ENCODE measurements at regions not wholly inside any gene's neighbourhood (a gene's known extent, or its start where the extent isn't known, plus 50 kb on each side); places are given as distances from the start of the nearest gene placed in this dataset.

- no peak for DNase-seq (ENCODE audit: low spot score)
Measured at GRCh38 chr15:31241888-31242522, 84.6 kb upstream of the KLF13 start.

GRCh38 chr15:31243895-31244294 is 82.7 kb upstream of the KLF13 start:
- no peak for DNase-seq (ENCODE audit: low spot score)

- DNase-seq (ENCODE audit: low spot score): no peak
Measured at GRCh38 chr15:31245135-31245689, 81.4 kb upstream of the KLF13 start.

- no peak for DNase-seq (ENCODE audit: low spot score)
Measured at GRCh38 chr15:31245756-31246155, 80.9 kb upstream of the KLF13 start.

GRCh38 chr15:31247404-31247803 is 79.2 kb upstream of the KLF13 start:
- DNase-seq (ENCODE audit: low spot score): no peak

- DNase-seq (ENCODE audit: low spot score): no peak
Measured at GRCh38 chr15:31248263-31248662, 78.4 kb upstream of the KLF13 start.

GRCh38 chr15:31248951-31249350 is 77.7 kb upstream of the KLF13 start:
- DNase-seq (ENCODE audit: low spot score): no peak

- no peak for DNase-seq (ENCODE audit: low spot score)
Measured at GRCh38 chr15:31250033-31250432, 76.6 kb upstream of the KLF13 start.

GRCh38 chr15:31251165-31251564 is 75.5 kb upstream of the KLF13 start:
- DNase-seq (ENCODE audit: low spot score): no peak

- DNase-seq (ENCODE audit: low spot score): no peak
Measured at GRCh38 chr15:31252171-31252785, 74.4 kb upstream of the KLF13 start.

- DNase-seq (ENCODE audit: low spot score): no peak
Measured at GRCh38 chr15:31254431-31255175, 72.0 kb upstream of the KLF13 start.

GRCh38 chr15:31255176-31255510 is 71.5 kb upstream of the KLF13 start:
- no peak for DNase-seq (ENCODE audit: low spot score)

GRCh38 chr15:31255732-31256377 is 70.8 kb upstream of the KLF13 start:
- DNase-seq (ENCODE audit: low spot score): no peak

- DNase-seq (ENCODE audit: low spot score): no peak
Measured at GRCh38 chr15:31256378-31257265, 70.0 kb upstream of the KLF13 start.

GRCh38 chr15:31257286-31257685 is 69.3 kb upstream of the KLF13 start:
- DNase-seq (ENCODE audit: low spot score): no peak

GRCh38 chr15:31258260-31258659 is 68.4 kb upstream of the KLF13 start:
- no peak for DNase-seq (ENCODE audit: low spot score)

- DNase-seq (ENCODE audit: low spot score): no peak
Measured at GRCh38 chr15:31259562-31260252, 66.9 kb upstream of the KLF13 start.

GRCh38 chr15:31260646-31261265 is 65.9 kb upstream of the KLF13 start:
- no peak for DNase-seq (ENCODE audit: low spot score)

- no peak for DNase-seq (ENCODE audit: low spot score)
Measured at GRCh38 chr15:31261266-31262142, 65.1 kb upstream of the KLF13 start.

Measured in A172 (cell line).